Right lung (tissue), 2 donors: ENCODE measurements at regions not wholly inside any gene's neighbourhood (a gene's known extent, or its start where the extent isn't known, plus 50 kb on each side); places are given as distances from the start of the nearest gene placed in this dataset.
"Not testable (repeated sequence)": the region's sequence is repeated elsewhere in the genome, so short reads cannot be mapped to it uniquely, and the experiment has no call there.

Source experiments
- DNase-seq, 2 donors: peaks; one replicate each; pipeline ENCODE4 v3.0.0-alpha.2; 2013

GRCh38 chr5:72692651-72693442, 123.6 kb upstream of the TNPO1 start:
- no peak for DNase-seq

- DNase-seq: no peak
Measured at GRCh38 chr5:72692231-72692637, 124.2 kb upstream of the TNPO1 start.

- no peak for DNase-seq
Measured at GRCh38 chr5:72691751-72692150, 124.7 kb upstream of the TNPO1 start.

GRCh38 chr5:72688916-72689315, 127.5 kb upstream of the TNPO1 start:
- no peak for DNase-seq

GRCh38 chr5:72687288-72687687, 129.2 kb upstream of the TNPO1 start:
- no peak for DNase-seq

- no peak for DNase-seq
Measured at GRCh38 chr5:72682561-72682960, 133.9 kb upstream of the TNPO1 start.

GRCh38 chr5:72681781-72682180, 134.7 kb upstream of the TNPO1 start:
- DNase-seq: no peak

- DNase-seq: no peak
Measured at GRCh38 chr5:72677447-72677846, 139.0 kb upstream of the TNPO1 start.

- not testable (repeated sequence) for DNase-seq
Measured at GRCh38 chr5:72676831-72677230, 139.6 kb upstream of the TNPO1 start.

- no peak for DNase-seq
Measured at GRCh38 chr5:72673623-72674022, 142.8 kb upstream of the TNPO1 start.

GRCh38 chr5:72673180-72673579, 143.3 kb upstream of the TNPO1 start:
- DNase-seq: no peak

GRCh38 chr5:72667708-72668107, 148.8 kb upstream of the TNPO1 start:
- no peak for DNase-seq

- DNase-seq: no peak
Measured at GRCh38 chr5:72662936-72663335, 153.5 kb upstream of the TNPO1 start.

- DNase-seq: no peak
Measured at GRCh38 chr5:72662305-72662704, 154.2 kb upstream of the TNPO1 start.

GRCh38 chr5:72661405-72661804, 154.2 kb upstream of the ZNF366 start:
- DNase-seq: no peak

GRCh38 chr5:72659726-72660125, 152.5 kb upstream of the ZNF366 start:
- DNase-seq: no peak

- DNase-seq: no peak
Measured at GRCh38 chr5:72658761-72659540, 151.7 kb upstream of the ZNF366 start.

GRCh38 chr5:72658161-72658560, 151.0 kb upstream of the ZNF366 start:
- no peak for DNase-seq

GRCh38 chr5:72656756-72657513, 149.7 kb upstream of the ZNF366 start:
- DNase-seq: no peak

GRCh38 chr5:72656331-72656730, 149.1 kb upstream of the ZNF366 start:
- no peak for DNase-seq

GRCh38 chr5:72654231-72654630, 147.0 kb upstream of the ZNF366 start:
- DNase-seq: no peak

GRCh38 chr5:72653586-72653985, 146.4 kb upstream of the ZNF366 start:
- DNase-seq: no peak

- DNase-seq: no peak
Measured at GRCh38 chr5:72651779-72652178, 144.6 kb upstream of the ZNF366 start.
